ENCODE measurements at regions not wholly inside any gene's neighbourhood (a gene's known extent, or its start where the extent isn't known, plus 50 kb on each side); places are given as distances from the start of the nearest gene placed in this dataset.

DNA sequence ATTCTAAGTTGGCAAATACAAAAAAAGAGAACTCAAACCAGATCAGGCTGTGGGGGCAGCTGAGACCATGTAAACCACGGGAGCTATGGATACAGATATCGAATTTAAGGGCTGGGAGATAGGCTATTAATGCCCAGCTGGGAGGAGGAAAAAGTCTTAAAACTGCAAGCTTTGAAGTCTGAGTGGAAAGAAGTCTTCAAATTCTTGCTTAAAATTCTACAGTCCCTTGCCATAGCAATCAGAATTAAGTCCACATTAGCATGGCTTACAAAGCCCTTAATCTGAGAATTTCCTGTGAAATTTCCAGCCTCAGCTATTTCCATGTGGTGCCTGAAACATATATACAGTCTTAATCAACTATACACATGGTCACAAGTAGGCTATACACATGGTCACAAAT lies 465.0 kb upstream of the HSF2 start:
- Histone ChIP-seq H4K20me1 (ENCODE audit: insufficient read depth, low read length) (no peaks in the 10 kb centered on the region), H3K36me3 (ENCODE audit: insufficient read depth, low read length) (no peaks in the 10 kb centered on the region), H3K9ac (ENCODE audit: low read length) (no peak overlapping the region), H3K27ac (ENCODE audit: low read depth, low read length, poor library complexity, severe bottlenecking) (no peak overlapping the region), H3K79me2 (ENCODE audit: insufficient read depth, low read length) (no peaks in the 10 kb centered on the region), H3K4me1 (ENCODE audit: insufficient read depth, low read length, severe bottlenecking) (no peaks in the 10 kb centered on the region), H3K9me3 (ENCODE audit: low read length) (no peaks in the 10 kb centered on the region), H3K4me3 (ENCODE audit: low read depth, low read length, poor library complexity, severe bottlenecking) (no peak overlapping the region), H3K27me3 (ENCODE audit: insufficient read depth, low read length) (no peaks in the 10 kb centered on the region), H3K4me2 (ENCODE audit: low read length) (no peak overlapping the region), H2AFZ (ENCODE audit: low read length) (no peak overlapping the region), H3K9me2 (ENCODE audit: low read depth, low read length) (no peaks in the 10 kb centered on the region), H3F3A (ENCODE audit: insufficient read depth, low read length) (no peaks in the 10 kb centered on the region)
- TF ChIP-seq EZH2 (IDR thresholded peaks at IDR 0.05; ENCODE audit: borderline replicate concordance, low read length), result no peak
- TF ChIP-seq, protein P1, sequence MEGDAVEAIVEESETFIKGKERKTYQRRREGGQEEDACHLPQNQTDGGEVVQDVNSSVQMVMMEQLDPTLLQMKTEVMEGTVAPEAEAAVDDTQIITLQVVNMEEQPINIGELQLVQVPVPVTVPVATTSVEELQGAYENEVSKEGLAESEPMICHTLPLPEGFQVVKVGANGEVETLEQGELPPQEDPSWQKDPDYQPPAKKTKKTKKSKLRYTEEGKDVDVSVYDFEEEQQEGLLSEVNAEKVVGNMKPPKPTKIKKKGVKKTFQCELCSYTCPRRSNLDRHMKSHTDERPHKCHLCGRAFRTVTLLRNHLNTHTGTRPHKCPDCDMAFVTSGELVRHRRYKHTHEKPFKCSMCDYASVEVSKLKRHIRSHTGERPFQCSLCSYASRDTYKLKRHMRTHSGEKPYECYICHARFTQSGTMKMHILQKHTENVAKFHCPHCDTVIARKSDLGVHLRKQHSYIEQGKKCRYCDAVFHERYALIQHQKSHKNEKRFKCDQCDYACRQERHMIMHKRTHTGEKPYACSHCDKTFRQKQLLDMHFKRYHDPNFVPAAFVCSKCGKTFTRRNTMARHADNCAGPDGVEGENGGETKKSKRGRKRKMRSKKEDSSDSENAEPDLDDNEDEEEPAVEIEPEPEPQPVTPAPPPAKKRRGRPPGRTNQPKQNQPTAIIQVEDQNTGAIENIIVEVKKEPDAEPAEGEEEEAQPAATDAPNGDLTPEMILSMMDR (IDR thresholded peaks at IDR 0.05; ENCODE audit: low read length), result no peak

DNA sequence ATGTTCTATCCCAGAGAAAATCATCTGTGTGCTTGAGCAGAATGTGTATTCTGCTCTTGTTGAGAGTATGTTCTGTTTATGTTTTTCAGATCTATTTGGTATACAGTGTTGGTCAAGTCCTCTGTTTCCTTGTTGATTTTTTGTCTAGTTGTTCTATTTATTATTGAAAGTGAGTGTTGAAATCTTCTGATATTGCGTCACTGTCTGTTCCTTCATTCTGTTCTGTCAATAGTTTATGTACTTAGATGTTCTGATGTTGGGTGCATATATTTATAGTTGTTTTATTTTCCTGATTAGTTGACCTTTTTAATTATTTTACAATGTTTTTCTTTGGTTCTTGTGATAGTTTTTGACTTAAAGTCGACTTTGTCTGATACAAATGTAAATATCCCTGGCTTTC lies 458.7 kb upstream of the HSF2 start:
- TF ChIP-seq, protein P1 (IDR thresholded peaks at IDR 0.05; ENCODE audit: low read length), result no peak
- no peak for TF ChIP-seq EZH2 (IDR thresholded peaks at IDR 0.05; ENCODE audit: borderline replicate concordance, low read length)
- Histone ChIP-seq H3K9me2 (ENCODE audit: low read depth, low read length) (no peaks in the 10 kb centered on the region), H2AFZ (ENCODE audit: low read length) (no peak overlapping the region), H3K9me3 (ENCODE audit: low read length) (no peaks in the 10 kb centered on the region), H3K4me1 (ENCODE audit: insufficient read depth, low read length, severe bottlenecking) (no peaks in the 10 kb centered on the region), H3K4me3 (ENCODE audit: low read depth, low read length, poor library complexity, severe bottlenecking) (no peak overlapping the region), H3K27me3 (ENCODE audit: insufficient read depth, low read length) (no peaks in the 10 kb centered on the region), H3F3A (ENCODE audit: insufficient read depth, low read length) (no peaks in the 10 kb centered on the region), H3K4me2 (ENCODE audit: low read length) (no peak overlapping the region), H3K27ac (ENCODE audit: low read depth, low read length, poor library complexity, severe bottlenecking) (no peak overlapping the region), H3K36me3 (ENCODE audit: insufficient read depth, low read length) (no peaks in the 10 kb centered on the region), H3K79me2 (ENCODE audit: insufficient read depth, low read length) (no peaks in the 10 kb centered on the region), H4K20me1 (ENCODE audit: insufficient read depth, low read length) (no peaks in the 10 kb centered on the region), H3K9ac (ENCODE audit: low read length) (no peak overlapping the region)

DNA sequence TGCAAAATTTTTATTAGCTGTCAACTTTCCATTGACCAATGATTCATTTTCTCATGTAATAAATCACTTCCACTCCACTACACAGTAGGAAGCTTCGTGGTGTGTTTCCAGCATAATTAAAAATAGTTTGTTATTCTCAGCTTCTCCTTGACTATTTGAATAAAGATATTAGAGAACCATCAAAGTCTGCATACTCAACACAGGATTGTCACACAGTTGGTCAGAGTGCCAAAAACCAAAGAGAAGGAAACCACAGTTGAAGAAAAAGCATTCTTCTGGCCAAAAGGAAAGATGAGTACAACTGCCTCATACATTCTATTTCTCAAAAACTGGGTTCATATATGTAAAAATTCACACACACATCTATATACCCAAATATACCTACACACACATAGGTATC lies 455.1 kb upstream of the HSF2 start:
- H2AFZ ChIP-seq (ENCODE audit: low read length), result no peak overlapping the region
- no peak overlapping the region for H3K4me3 ChIP-seq (ENCODE audit: low read depth, low read length, poor library complexity, severe bottlenecking)
- no peaks in the 10 kb centered on the region for H3K79me2 ChIP-seq (ENCODE audit: insufficient read depth, low read length)
- H3K4me2 ChIP-seq (ENCODE audit: low read length), result no peak overlapping the region
- no peaks in the 10 kb centered on the region for H3K27me3 ChIP-seq (ENCODE audit: insufficient read depth, low read length)
- H3K36me3 ChIP-seq (ENCODE audit: insufficient read depth, low read length), result no peaks in the 10 kb centered on the region
- no peaks in the 10 kb centered on the region for H3K4me1 ChIP-seq (ENCODE audit: insufficient read depth, low read length, severe bottlenecking)
- no peaks in the 10 kb centered on the region for H3K9me3 ChIP-seq (ENCODE audit: low read length)
- no peaks in the 10 kb centered on the region for H3F3A ChIP-seq (ENCODE audit: insufficient read depth, low read length)
- no peaks in the 10 kb centered on the region for H4K20me1 ChIP-seq (ENCODE audit: insufficient read depth, low read length)
- TF ChIP-seq EZH2 (IDR thresholded peaks at IDR 0.05; ENCODE audit: borderline replicate concordance, low read length), result no peak
- TF ChIP-seq, protein P1 (IDR thresholded peaks at IDR 0.05; ENCODE audit: low read length), result no peak
- H3K9ac ChIP-seq (ENCODE audit: low read length), result no peak overlapping the region
- no peaks in the 10 kb centered on the region for H3K9me2 ChIP-seq (ENCODE audit: low read depth, low read length)
- no peak overlapping the region for H3K27ac ChIP-seq (ENCODE audit: low read depth, low read length, poor library complexity, severe bottlenecking)

All from OCI-LY1 (cell line).